ENCODE measurements at regions not wholly inside any gene's neighbourhood (a gene's known extent, or its start where the extent isn't known, plus 50 kb on each side); places are given as distances from the start of the nearest gene placed in this dataset.

GRCh38 chr21:28762357-28762735 lies 230.3 kb downstream of the LTN1 start:
- Histone ChIP-seq H3K4me3 (no peak overlapping the region), H3K27ac (no peak overlapping the region), H3K4me1 (no peaks in the 10 kb centered on the region), H3K36me3 (no peaks in the 10 kb centered on the region), H3K27me3 (no peaks in the 10 kb centered on the region), H3K9me3 (no peaks in the 10 kb centered on the region)
- no peak for DNase-seq
- TF ChIP-seq CTCF (IDR thresholded peaks at IDR 0.05) (no peak), POLR2A (IDR thresholded peaks at IDR 0.05) (no peak)

GRCh38 chr21:28761674-28762356 lies 230.9 kb downstream of the LTN1 start:
- no peaks in the 10 kb centered on the region for H3K36me3 ChIP-seq
- TF ChIP-seq POLR2A (IDR thresholded peaks at IDR 0.05), result no peak
- TF ChIP-seq CTCF (IDR thresholded peaks at IDR 0.05), result no peak
- no peaks in the 10 kb centered on the region for H3K27me3 ChIP-seq
- H3K4me1 ChIP-seq, result no peaks in the 10 kb centered on the region
- no peak for DNase-seq
- H3K4me3 ChIP-seq, result no peak overlapping the region
- H3K27ac ChIP-seq, result no peak overlapping the region
- no peaks in the 10 kb centered on the region for H3K9me3 ChIP-seq

GRCh38 chr21:28758883-28759242 lies 233.8 kb downstream of the LTN1 start:
- Histone ChIP-seq H3K36me3 (no peaks in the 10 kb centered on the region), H3K4me3 (no peak overlapping the region), H3K27ac (no peak overlapping the region), H3K27me3 (no peaks in the 10 kb centered on the region), H3K9me3 (no peaks in the 10 kb centered on the region), H3K4me1 (no peaks in the 10 kb centered on the region)
- no peak for DNase-seq
- TF ChIP-seq CTCF (IDR thresholded peaks at IDR 0.05), result no peak
- TF ChIP-seq POLR2A (IDR thresholded peaks at IDR 0.05), result no peak

- H3K4me3 ChIP-seq, result no peak overlapping the region
- H3K36me3 ChIP-seq, result no peaks in the 10 kb centered on the region
- TF ChIP-seq POLR2A (IDR thresholded peaks at IDR 0.05), result no peak
- no peaks in the 10 kb centered on the region for H3K27me3 ChIP-seq
- H3K27ac ChIP-seq, result no peak overlapping the region
- DNase-seq, result no peak
- H3K4me1 ChIP-seq, result no peaks in the 10 kb centered on the region
- H3K9me3 ChIP-seq, result no peaks in the 10 kb centered on the region
These were observed 234.4 kb downstream of the LTN1 start for GRCh38 chr21:28758042-28758882.

- H3K4me3 ChIP-seq, result no peak overlapping the region
- no peak for TF ChIP-seq POLR2A (IDR thresholded peaks at IDR 0.05)
- TF ChIP-seq CTCF (IDR thresholded peaks at IDR 0.05), result no peak
- no peaks in the 10 kb centered on the region for H3K27me3 ChIP-seq
- H3K27ac ChIP-seq, result peak overlapping the region in 2 of 4 donors; percentile 4 to 63
- no peak for DNase-seq
- no peaks in the 10 kb centered on the region for H3K36me3 ChIP-seq
- H3K4me1 ChIP-seq, result no peaks in the 10 kb centered on the region
- no peaks in the 10 kb centered on the region for H3K9me3 ChIP-seq
These were observed 237.8 kb downstream of the LTN1 start for GRCh38 chr21:28754862-28755261.

- Histone ChIP-seq H3K27ac (peak overlapping the region in 2 of 4 donors; percentile 51 to 63), H3K4me3 (no peak overlapping the region), H3K27me3 (no peaks in the 10 kb centered on the region), H3K4me1 (no peaks in the 10 kb centered on the region), H3K9me3 (no peaks in the 10 kb centered on the region), H3K36me3 (no peaks in the 10 kb centered on the region)
- TF ChIP-seq CTCF (IDR thresholded peaks at IDR 0.05), result no peak
- no peak for TF ChIP-seq POLR2A (IDR thresholded peaks at IDR 0.05)
- DNase-seq, result no peak
These were observed 238.5 kb downstream of the LTN1 start for GRCh38 chr21:28754127-28754611.
